Neural progenitor cell (in vitro differentiated cells): ENCODE measurements at regions not wholly inside any gene's neighbourhood (a gene's known extent, or its start where the extent isn't known, plus 50 kb on each side); places are given as distances from the start of the nearest gene placed in this dataset.

ENCODE experiments used
- CTCF ChIP-seq: fragments of 200-600 bp; sonication (generic); IDR thresholded peaks from 2 replicates; pipeline ENCODE4 v1.5.1; 2017; ENCODE audit warnings: antibody characterized with exemption, mild to moderate bottlenecking
- EZH2 ChIP-seq: fragments of 200-600 bp; sonication (generic); IDR thresholded peaks from 2 replicates; pipeline ENCODE4 v1.6.1; 2017; ENCODE audit warnings: antibody characterized with exemption, mild to moderate bottlenecking, moderate library complexity

GRCh38 chr3:110894574-110894973 lies 177.0 kb upstream of the NECTIN3 start:
- TF ChIP-seq CTCF (no peak), EZH2 (no peak)
